ENCODE measurements at regions not wholly inside any gene's neighbourhood (a gene's known extent, or its start where the extent isn't known, plus 50 kb on each side); places are given as distances from the start of the nearest gene placed in this dataset.
"Not testable (repeated sequence)": the region's sequence is repeated elsewhere in the genome, so short reads cannot be mapped to it uniquely, and the experiment has no call there.

DNA sequence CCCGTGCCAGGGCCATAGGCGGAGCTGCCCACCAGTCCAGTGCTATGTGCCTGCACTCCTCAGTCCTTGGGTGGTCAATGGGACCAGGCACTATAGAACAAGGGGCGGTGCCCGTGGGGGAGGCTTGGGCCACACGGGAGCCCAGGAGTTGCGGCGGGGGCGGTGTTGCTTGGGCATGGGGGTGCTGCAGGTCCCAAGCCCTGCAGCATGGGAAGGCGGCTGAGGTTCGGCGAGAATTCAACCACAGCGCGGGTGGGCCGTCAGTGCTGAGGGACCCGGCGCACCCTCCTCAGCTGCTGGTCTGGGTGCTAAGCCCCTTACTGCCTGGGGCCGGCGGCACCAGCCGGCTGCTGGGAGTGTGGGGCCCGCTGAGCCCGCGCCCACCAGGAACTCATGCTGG is 242.2 kb upstream of the SGCG start:
- H3K36me3 Mint-ChIP-seq (ENCODE audit: unreplicated experiment): no peaks in the 10 kb centered on the region
- TF ChIP-seq CTCF (IDR thresholded peaks at IDR 0.05; ENCODE audit: partially characterized antibody, unreplicated experiment): no peak
- peaks cover 4% of the 10 kb centered on the region for H3K4me1 Mint-ChIP-seq (ENCODE audit: low read depth, unreplicated experiment)
- peaks cover 3% of the 10 kb centered on the region for H3K27me3 Mint-ChIP-seq (ENCODE audit: unreplicated experiment)
- no peak for DNase-seq
- H3K4me3 Mint-ChIP-seq (ENCODE audit: unreplicated experiment): no peak overlapping the region
- no peak overlapping the region for H3K27ac Mint-ChIP-seq (ENCODE audit: unreplicated experiment)
- peaks cover 9% of the 10 kb centered on the region for H3K9me3 Mint-ChIP-seq (ENCODE audit: unreplicated experiment)

- Mint-ChIP-seq H3K27me3 (ENCODE audit: unreplicated experiment) (peaks cover 3% of the 10 kb centered on the region), H3K9me3 (ENCODE audit: unreplicated experiment) (peaks cover 13% of the 10 kb centered on the region)
These were observed 241.6 kb upstream of the SGCG start for GRCh38 chr13:22939157-22939556.

GRCh38 chr13:22940090-22940710 is 240.6 kb upstream of the SGCG start:
- no peak for DNase-seq
- Mint-ChIP-seq H3K27ac (ENCODE audit: unreplicated experiment) (no peak overlapping the region), H3K4me3 (ENCODE audit: unreplicated experiment) (no peak overlapping the region), H3K27me3 (ENCODE audit: unreplicated experiment) (peaks cover 5% of the 10 kb centered on the region), H3K4me1 (ENCODE audit: low read depth, unreplicated experiment) (peaks cover 4% of the 10 kb centered on the region), H3K36me3 (ENCODE audit: unreplicated experiment) (peaks cover 5% of the 10 kb centered on the region), H3K9me3 (ENCODE audit: unreplicated experiment) (peaks cover 13% of the 10 kb centered on the region)
- TF ChIP-seq CTCF (IDR thresholded peaks at IDR 0.05; ENCODE audit: partially characterized antibody, unreplicated experiment): no peak

More at GRCh38 chr13:22939157-22939556, 241.6 kb upstream of the SGCG start:
- no peak for DNase-seq
- Mint-ChIP-seq H3K36me3 (ENCODE audit: unreplicated experiment) (no peaks in the 10 kb centered on the region), H3K27ac (ENCODE audit: unreplicated experiment) (no peak overlapping the region), H3K4me1 (ENCODE audit: low read depth, unreplicated experiment) (peaks cover 4% of the 10 kb centered on the region), H3K4me3 (ENCODE audit: unreplicated experiment) (no peak overlapping the region)
- no peak for TF ChIP-seq CTCF (IDR thresholded peaks at IDR 0.05; ENCODE audit: partially characterized antibody, unreplicated experiment)

GRCh38 chr13:22940736-22941135 is 240.0 kb upstream of the SGCG start:
- Mint-ChIP-seq H3K27ac (ENCODE audit: unreplicated experiment) (no peak overlapping the region), H3K4me3 (ENCODE audit: unreplicated experiment) (no peak overlapping the region), H3K27me3 (ENCODE audit: unreplicated experiment) (peaks cover 5% of the 10 kb centered on the region), H3K36me3 (ENCODE audit: unreplicated experiment) (peaks cover 5% of the 10 kb centered on the region), H3K4me1 (ENCODE audit: low read depth, unreplicated experiment) (peaks cover 4% of the 10 kb centered on the region), H3K9me3 (ENCODE audit: unreplicated experiment) (peaks cover 13% of the 10 kb centered on the region)
- no peak for TF ChIP-seq CTCF (IDR thresholded peaks at IDR 0.05; ENCODE audit: partially characterized antibody, unreplicated experiment)
- no peak for DNase-seq

DNA sequence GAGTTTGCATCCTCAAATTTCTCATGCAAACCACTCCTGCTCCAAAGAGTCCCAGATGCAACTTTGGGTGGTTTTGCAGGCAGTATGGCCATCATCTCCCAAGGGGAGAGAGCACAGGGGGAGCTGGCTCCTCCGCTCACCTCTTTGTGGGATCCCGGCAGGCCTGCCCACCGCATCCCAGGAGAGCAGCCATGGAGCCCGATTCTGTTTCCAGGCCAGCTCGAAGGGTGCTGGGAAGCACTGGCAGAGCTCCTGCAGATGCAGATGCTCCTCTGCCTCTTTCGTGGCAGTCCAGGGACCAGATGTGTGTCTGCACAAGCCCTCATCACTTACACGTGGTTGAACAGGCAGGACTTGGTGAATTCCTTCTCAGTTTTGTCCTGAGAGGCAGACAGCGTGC is 239.3 kb upstream of the SGCG start:
- H3K27me3 Mint-ChIP-seq (ENCODE audit: unreplicated experiment); H3K27ac Mint-ChIP-seq (ENCODE audit: unreplicated experiment); H3K36me3 Mint-ChIP-seq (ENCODE audit: unreplicated experiment); DNase-seq; H3K4me1 Mint-ChIP-seq (ENCODE audit: low read depth, unreplicated experiment); H3K4me3 Mint-ChIP-seq (ENCODE audit: unreplicated experiment): not testable (repeated sequence)
- peaks cover 13% of the 10 kb centered on the region for H3K9me3 Mint-ChIP-seq (ENCODE audit: unreplicated experiment)

- H3K27me3 Mint-ChIP-seq (ENCODE audit: unreplicated experiment); H3K4me3 Mint-ChIP-seq (ENCODE audit: unreplicated experiment); H3K27ac Mint-ChIP-seq (ENCODE audit: unreplicated experiment); H3K36me3 Mint-ChIP-seq (ENCODE audit: unreplicated experiment); DNase-seq; H3K4me1 Mint-ChIP-seq (ENCODE audit: low read depth, unreplicated experiment): not testable (repeated sequence)
- peaks cover 12% of the 10 kb centered on the region for H3K9me3 Mint-ChIP-seq (ENCODE audit: unreplicated experiment)
These were observed 237.9 kb upstream of the SGCG start for GRCh38 chr13:22942831-22943230.

All from glutamatergic neuron (in vitro differentiated cells).